Natural killer cell (primary cell): ENCODE measurements at regions not wholly inside any gene's neighbourhood (a gene's known extent, or its start where the extent isn't known, plus 50 kb on each side); places are given as distances from the start of the nearest gene placed in this dataset.

Experiments
- ATAC-seq, 3 donors: fragments of 150-1000 bp in 2 of 3; fragments of 200-7000 bp in 1 of 3; cut with Tn5 transposase; 1 replicate in 1 of 3; 2 replicates in 2 of 3; pipeline ENCODE4 v1.10.0; 2021; ENCODE audit warnings: mild to moderate bottlenecking in 2 of 3, moderate library complexity in 2 of 3
- DNase-seq, 2 donors: peaks; one replicate each; pipeline versions ENCODE4 v3.0.0 to v3.0.0-alpha.2; 2013 to 2021; ENCODE audit warnings: mixed read lengths in 1 of 2
- H3K27ac ChIP-seq: one replicate; pipeline ENCODE4 v1.5.1; 2013; ENCODE audit warnings: mild to moderate bottlenecking, low read length
- H3K27me3 ChIP-seq: one replicate; pipeline ENCODE4 v1.6.1; 2013; ENCODE audit warnings: low read length; ENCODE audit not compliant: control insufficient read depth, insufficient read depth
- H3K36me3 ChIP-seq: one replicate; pipeline ENCODE4 v1.6.1; 2013; ENCODE audit warnings: low read length; ENCODE audit not compliant: control insufficient read depth, insufficient read depth
- H3K4me1 ChIP-seq: one replicate; pipeline ENCODE4 v1.6.1; 2013; ENCODE audit warnings: low read length; ENCODE audit not compliant: control insufficient read depth, insufficient read depth
- H3K4me3 ChIP-seq: one replicate; pipeline ENCODE4 v1.5.1; 2013; ENCODE audit warnings: low read length
- H3K9me3 ChIP-seq: one replicate; pipeline ENCODE4 v1.6.1; 2013; ENCODE audit warnings: low read length; ENCODE audit not compliant: control insufficient read depth, insufficient read depth
- H3K27ac Mint-ChIP-seq, 2 donors: one replicate each; pipeline ENCODE4 v1.8.0; 2022; ENCODE audit warnings: mild to moderate bottlenecking in 2 of 2, mixed read lengths in 2 of 2, moderate library complexity in 1 of 2
- H3K27me3 Mint-ChIP-seq, 2 donors: one replicate each; pipeline ENCODE4 v1.8.0; 2022; ENCODE audit warnings: low read depth in 2 of 2, mixed read lengths in 2 of 2
- H3K36me3 Mint-ChIP-seq: one replicate; pipeline ENCODE4 v1.8.0; 2022; ENCODE audit warnings: mixed read lengths
- H3K4me1 Mint-ChIP-seq, 2 donors: one replicate each; pipeline ENCODE4 v1.8.0; 2022; ENCODE audit warnings: mixed read lengths in 2 of 2
- H3K4me3 Mint-ChIP-seq: one replicate; pipeline ENCODE4 v1.8.0; 2022; ENCODE audit warnings: mild to moderate bottlenecking, moderate library complexity, mixed read lengths
- H3K9me3 Mint-ChIP-seq, 2 donors: one replicate each; pipeline ENCODE4 v1.8.0; 2022; ENCODE audit warnings: mixed read lengths in 2 of 2
- CTCF ChIP-seq: fragments of 200-600 bp; IDR thresholded peaks from one replicate; pipeline ENCODE4 v1.8.0; 2022; ENCODE audit warnings: antibody characterized with exemption
- WGBS: methylation state at CpG from one replicate; pipeline ENCODE4 v1.1.7; 2013; ENCODE audit warnings: missing lambda C conversion rate; ENCODE audit not compliant: insufficient coverage; 5-methylcytosine and 5-hydroxymethylcytosine counted together
- intact Hi-C: fragments of 100-400 bp; cut with micrococcal nuclease; formaldehyde crosslinking; loops from one replicate; pipeline ENCODE4 v1.14.2; 2022

- WGBS = 100% methylated on average over 1 of the region's 1 CpG
- Histone ChIP-seq H3K36me3 (no peaks in the 10 kb centered on the region), H3K9me3 (no peaks in the 10 kb centered on the region), H3K27me3 (no peaks in the 10 kb centered on the region), H3K4me3 (no peak overlapping the region), H3K4me1 (no peaks in the 10 kb centered on the region), H3K27ac (no peak overlapping the region)
- Mint-ChIP-seq H3K27ac (no peak overlapping the region), H3K27me3 (no peaks in the 10 kb centered on the region), H3K4me1 (no peaks in the 10 kb centered on the region), H3K36me3 (no peaks in the 10 kb centered on the region), H3K4me3 (no peak overlapping the region), H3K9me3 (peaks cover 10 to 16% of the 10 kb centered on the region in 2 donors)
- DNase-seq = no peak
- ATAC-seq = no peak
- no peak for TF ChIP-seq CTCF
- intact Hi-C loops = no loop called here
Observed at GRCh38 chr18:30486856-30487255, 555.7 kb downstream of the DSC3 start.

- Histone ChIP-seq H3K9me3 (no peaks in the 10 kb centered on the region), H3K4me3 (no peak overlapping the region), H3K27me3 (no peaks in the 10 kb centered on the region), H3K4me1 (no peaks in the 10 kb centered on the region), H3K36me3 (no peaks in the 10 kb centered on the region), H3K27ac (no peak overlapping the region)
- Mint-ChIP-seq H3K4me1 (no peaks in the 10 kb centered on the region), H3K36me3 (no peaks in the 10 kb centered on the region), H3K9me3 (peaks cover 7 to 10% of the 10 kb centered on the region in 2 donors), H3K27me3 (no peaks in the 10 kb centered on the region), H3K4me3 (no peak overlapping the region), H3K27ac (no peak overlapping the region)
- intact Hi-C loops = no loop called here
- 45% methylated on average over 1 of the region's 2 CpGs for WGBS
- no peak for DNase-seq
- TF ChIP-seq CTCF = no peak
- ATAC-seq = no peak
Observed at GRCh38 chr18:30485078-30485477, 557.5 kb downstream of the DSC3 start.

- Histone ChIP-seq H3K27ac (no peak overlapping the region), H3K36me3 (no peaks in the 10 kb centered on the region), H3K27me3 (no peaks in the 10 kb centered on the region), H3K9me3 (no peaks in the 10 kb centered on the region), H3K4me3 (no peak overlapping the region), H3K4me1 (no peaks in the 10 kb centered on the region)
- no peak overlapping the region for H3K27ac Mint-ChIP-seq
- intact Hi-C loops = no loop called here
- no peak for ATAC-seq
- TF ChIP-seq CTCF = no peak
- no peak overlapping the region for H3K4me3 Mint-ChIP-seq
- peaks cover 6 to 7% of the 10 kb centered on the region in 2 donors for H3K9me3 Mint-ChIP-seq
- no peaks in the 10 kb centered on the region for H3K4me1 Mint-ChIP-seq
- no peaks in the 10 kb centered on the region for H3K36me3 Mint-ChIP-seq
- WGBS = 82% methylated on average over 6 of the region's 8 CpGs
- no peaks in the 10 kb centered on the region for H3K27me3 Mint-ChIP-seq
- no peak for DNase-seq
Observed at GRCh38 chr18:30481871-30482270, 560.7 kb downstream of the DSC3 start.

GRCh38 chr18:30469091-30469490 is 573.5 kb downstream of the DSC3 start:
- peaks cover 17 to 25% of the 10 kb centered on the region in 2 donors for H3K9me3 Mint-ChIP-seq
- H3K4me3 Mint-ChIP-seq = no peak overlapping the region
- DNase-seq (no peak), ATAC-seq (no peak)
- no peaks in the 10 kb centered on the region for H3K36me3 Mint-ChIP-seq
- intact Hi-C loops = no loop called here
- Histone ChIP-seq H3K9me3 (no peaks in the 10 kb centered on the region), H3K4me3 (no peak overlapping the region), H3K27ac (no peak overlapping the region), H3K27me3 (no peaks in the 10 kb centered on the region), H3K36me3 (no peaks in the 10 kb centered on the region), H3K4me1 (no peaks in the 10 kb centered on the region)
- H3K27me3 Mint-ChIP-seq = no peaks in the 10 kb centered on the region
- TF ChIP-seq CTCF = no peak
- WGBS = 85% methylated on average over 4 of the region's 4 CpGs
- H3K4me1 Mint-ChIP-seq = no peaks in the 10 kb centered on the region
- no peak overlapping the region for H3K27ac Mint-ChIP-seq
